ENCODE measurements at regions not wholly inside any gene's neighbourhood (a gene's known extent, or its start where the extent isn't known, plus 50 kb on each side); places are given as distances from the start of the nearest gene placed in this dataset.

GRCh38 chr7:91330866-91331265 lies 66.6 kb downstream of the FZD1 start:
- TF ChIP-seq POLR2A (IDR thresholded peaks at IDR 0.05; ENCODE audit: low read length), result no peak
- TF ChIP-seq GATA1 (IDR thresholded peaks at IDR 0.05; ENCODE audit: low read depth, low read length), result no peak
